ENCODE measurements at regions not wholly inside any gene's neighbourhood (a gene's known extent, or its start where the extent isn't known, plus 50 kb on each side); places are given as distances from the start of the nearest gene placed in this dataset.
"Not testable (repeated sequence)": the region's sequence is repeated elsewhere in the genome, so short reads cannot be mapped to it uniquely, and the experiment has no call there.

GRCh38 chr17:70370816-70371215, 201.5 kb downstream of the KCNJ2 start:
- no peak for DNase-seq (ENCODE audit: low read depth in 3 of 3)

GRCh38 chr17:70373369-70373768, 204.0 kb downstream of the KCNJ2 start:
- no peak for DNase-seq (ENCODE audit: low read depth in 3 of 3)

- no peak for DNase-seq (ENCODE audit: low read depth in 3 of 3)
Observed at GRCh38 chr17:70374496-70374895, 205.2 kb downstream of the KCNJ2 start.

- no peak for DNase-seq (ENCODE audit: low read depth in 3 of 3)
Observed at GRCh38 chr17:70375406-70375805, 206.1 kb downstream of the KCNJ2 start.

GRCh38 chr17:70375813-70376770, 206.8 kb downstream of the KCNJ2 start:
- DNase-seq (ENCODE audit: low read depth in 3 of 3): no peak

GRCh38 chr17:70377654-70378053, 208.3 kb downstream of the KCNJ2 start:
- no peak for DNase-seq (ENCODE audit: low read depth in 3 of 3)

- no peak for DNase-seq (ENCODE audit: low read depth in 3 of 3)
Observed at GRCh38 chr17:70378076-70378475, 208.7 kb downstream of the KCNJ2 start.

GRCh38 chr17:70379945-70380344, 210.6 kb downstream of the KCNJ2 start:
- no peak for DNase-seq (ENCODE audit: low read depth in 3 of 3)

- DNase-seq (ENCODE audit: low read depth in 3 of 3): not testable (repeated sequence)
Observed at GRCh38 chr17:70381916-70382315, 212.6 kb downstream of the KCNJ2 start.

GRCh38 chr17:70388326-70388725, 219.0 kb downstream of the KCNJ2 start:
- no peak for DNase-seq (ENCODE audit: low read depth in 3 of 3)

GRCh38 chr17:70389232-70389757, 220.0 kb downstream of the KCNJ2 start:
- not testable (repeated sequence) for DNase-seq (ENCODE audit: low read depth in 3 of 3)

- no peak for DNase-seq (ENCODE audit: low read depth in 3 of 3)
Observed at GRCh38 chr17:70390049-70390448, 220.7 kb downstream of the KCNJ2 start.

- DNase-seq (ENCODE audit: low read depth in 3 of 3): no peak
Observed at GRCh38 chr17:70394473-70395232, 225.3 kb downstream of the KCNJ2 start.

- DNase-seq (ENCODE audit: low read depth in 3 of 3): no peak
Observed at GRCh38 chr17:70405492-70406220, 236.3 kb downstream of the KCNJ2 start.

GRCh38 chr17:70407506-70407905, 238.2 kb downstream of the KCNJ2 start:
- DNase-seq (ENCODE audit: low read depth in 3 of 3): no peak

GRCh38 chr17:70408768-70409167, 239.4 kb downstream of the KCNJ2 start:
- DNase-seq (ENCODE audit: low read depth in 3 of 3): no peak

GRCh38 chr17:70414300-70414699, 245.0 kb downstream of the KCNJ2 start:
- DNase-seq (ENCODE audit: low read depth in 3 of 3): no peak

- no peak for DNase-seq (ENCODE audit: low read depth in 3 of 3)
Observed at GRCh38 chr17:70420861-70421445, 251.6 kb downstream of the KCNJ2 start.

- no peak for DNase-seq (ENCODE audit: low read depth in 3 of 3)
Observed at GRCh38 chr17:70422862-70423261, 253.5 kb downstream of the KCNJ2 start.

- no peak for DNase-seq (ENCODE audit: low read depth in 3 of 3)
Observed at GRCh38 chr17:70423562-70423961, 254.2 kb downstream of the KCNJ2 start.

- DNase-seq (ENCODE audit: low read depth in 3 of 3): no peak
Observed at GRCh38 chr17:70426752-70427151, 257.4 kb downstream of the KCNJ2 start.

All from stimulated activated CD4-positive, alpha-beta T cell treated with anti-CD3 and anti-CD28 coated beads, TNF-alpha, amount 100 ng/mL, for 24 hours (primary cell).